ENCODE measurements at regions not wholly inside any gene's neighbourhood (a gene's known extent, or its start where the extent isn't known, plus 50 kb on each side); places are given as distances from the start of the nearest gene placed in this dataset.

DNA sequence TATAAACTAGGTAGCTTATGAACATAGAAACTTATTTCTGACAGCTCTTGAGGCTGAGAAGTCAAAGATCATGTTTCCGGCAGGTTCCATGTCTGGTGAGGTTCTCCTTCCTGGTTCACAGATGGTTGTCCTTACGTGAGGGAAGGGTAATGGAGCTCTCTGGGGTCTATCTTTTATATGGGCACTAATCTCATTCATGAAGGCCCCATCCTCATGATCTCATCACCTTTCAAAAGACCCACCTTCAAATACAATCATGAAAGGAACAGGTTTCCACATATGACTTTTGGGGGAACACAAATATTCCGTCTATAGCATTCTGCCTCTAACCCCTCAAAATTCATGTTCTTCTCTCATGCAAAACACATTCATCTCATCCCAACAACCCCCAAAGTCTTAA lies 264.7 kb downstream of the PTTG2 start:
- ChIA-PET POLR2A (no interaction called here), CTCF (no interaction called here)
- Histone ChIP-seq H3K9me3 (ENCODE audit: control insufficient read depth, insufficient read depth, low read length) (no peaks in the 10 kb centered on the region), H3K4me3 (ENCODE audit: low read depth, low read length) (no peak overlapping the region), H3K27me3 (ENCODE audit: control insufficient read depth, insufficient read depth, low read length) (peaks cover 8% of the 10 kb centered on the region), H3K27ac (ENCODE audit: low read depth, low read length) (no peak overlapping the region)
- no peak for DNase-seq (ENCODE audit: low read depth, low spot score)
- TF ChIP-seq, protein P1, sequence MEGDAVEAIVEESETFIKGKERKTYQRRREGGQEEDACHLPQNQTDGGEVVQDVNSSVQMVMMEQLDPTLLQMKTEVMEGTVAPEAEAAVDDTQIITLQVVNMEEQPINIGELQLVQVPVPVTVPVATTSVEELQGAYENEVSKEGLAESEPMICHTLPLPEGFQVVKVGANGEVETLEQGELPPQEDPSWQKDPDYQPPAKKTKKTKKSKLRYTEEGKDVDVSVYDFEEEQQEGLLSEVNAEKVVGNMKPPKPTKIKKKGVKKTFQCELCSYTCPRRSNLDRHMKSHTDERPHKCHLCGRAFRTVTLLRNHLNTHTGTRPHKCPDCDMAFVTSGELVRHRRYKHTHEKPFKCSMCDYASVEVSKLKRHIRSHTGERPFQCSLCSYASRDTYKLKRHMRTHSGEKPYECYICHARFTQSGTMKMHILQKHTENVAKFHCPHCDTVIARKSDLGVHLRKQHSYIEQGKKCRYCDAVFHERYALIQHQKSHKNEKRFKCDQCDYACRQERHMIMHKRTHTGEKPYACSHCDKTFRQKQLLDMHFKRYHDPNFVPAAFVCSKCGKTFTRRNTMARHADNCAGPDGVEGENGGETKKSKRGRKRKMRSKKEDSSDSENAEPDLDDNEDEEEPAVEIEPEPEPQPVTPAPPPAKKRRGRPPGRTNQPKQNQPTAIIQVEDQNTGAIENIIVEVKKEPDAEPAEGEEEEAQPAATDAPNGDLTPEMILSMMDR (IDR thresholded peaks at IDR 0.05; ENCODE audit: low read depth, low read length), result no peak

DNA sequence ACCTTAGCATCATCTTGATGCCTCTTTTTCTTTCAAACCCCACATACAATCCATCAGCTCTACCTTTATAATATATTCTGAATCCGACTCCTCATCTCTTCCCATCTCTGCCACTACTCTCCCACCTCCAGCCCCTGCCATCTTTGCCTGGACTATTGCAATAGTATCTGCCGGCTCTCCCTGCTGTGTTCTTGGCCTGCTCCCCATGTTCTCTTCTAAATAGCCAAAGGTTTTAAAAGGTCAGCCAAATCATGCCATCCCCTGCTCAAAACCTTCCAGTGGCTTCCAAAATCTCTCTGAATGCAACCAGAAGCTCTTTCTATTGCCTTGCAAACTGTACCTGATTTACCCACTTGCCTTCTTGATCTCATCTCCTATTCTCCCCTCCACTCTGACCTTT lies 266.0 kb downstream of the PTTG2 start:
- Histone ChIP-seq H3K4me3 (ENCODE audit: low read depth, low read length) (no peak overlapping the region), H3K9me3 (ENCODE audit: control insufficient read depth, insufficient read depth, low read length) (no peaks in the 10 kb centered on the region), H3K27me3 (ENCODE audit: control insufficient read depth, insufficient read depth, low read length) (peaks cover 7% of the 10 kb centered on the region), H3K27ac (ENCODE audit: low read depth, low read length) (no peak overlapping the region)
- POLR2A ChIA-PET, result no interaction called here
- DNase-seq (ENCODE audit: low read depth, low spot score), result no peak
- CTCF ChIA-PET, result no interaction called here
- TF ChIP-seq, protein P1 (IDR thresholded peaks at IDR 0.05; ENCODE audit: low read depth, low read length), result no peak

DNA sequence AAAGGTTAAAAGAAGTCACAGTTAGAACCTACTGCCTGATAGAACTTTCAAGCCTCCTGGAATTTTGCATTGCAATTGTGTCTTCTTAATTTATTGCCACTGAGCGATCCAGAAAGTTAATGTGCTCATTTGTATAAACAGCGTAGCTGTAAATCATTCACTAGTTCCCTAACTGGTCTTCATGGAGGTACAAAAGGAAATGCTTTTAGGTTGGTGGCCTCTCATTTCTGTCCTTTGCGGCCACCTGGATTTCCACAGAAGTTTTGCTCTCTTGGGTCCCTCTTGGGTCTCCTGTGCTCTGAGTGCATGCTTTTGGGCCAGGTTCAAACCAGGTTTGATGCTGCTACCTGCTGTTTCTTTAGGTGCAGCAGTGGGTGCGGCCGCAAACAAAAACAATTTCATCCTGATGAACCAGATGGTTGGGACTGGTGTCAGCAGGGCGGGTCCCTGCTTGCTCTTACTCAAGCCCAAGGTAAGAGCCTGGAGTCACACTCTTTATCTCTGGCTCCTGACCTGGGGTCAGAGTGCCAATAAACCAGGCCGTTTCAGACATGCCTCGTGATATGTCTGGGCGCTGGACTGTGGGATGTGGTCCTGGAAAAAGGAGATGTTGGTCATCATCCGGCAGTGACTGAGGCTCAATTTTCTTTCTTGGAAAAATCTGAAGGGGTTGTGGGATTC lies 270.1 kb downstream of the PTTG2 start:
- ChIA-PET CTCF (no interaction called here), POLR2A (no interaction called here)
- TF ChIP-seq, protein P1 (IDR thresholded peaks at IDR 0.05; ENCODE audit: low read depth, low read length), result no peak

DNA sequence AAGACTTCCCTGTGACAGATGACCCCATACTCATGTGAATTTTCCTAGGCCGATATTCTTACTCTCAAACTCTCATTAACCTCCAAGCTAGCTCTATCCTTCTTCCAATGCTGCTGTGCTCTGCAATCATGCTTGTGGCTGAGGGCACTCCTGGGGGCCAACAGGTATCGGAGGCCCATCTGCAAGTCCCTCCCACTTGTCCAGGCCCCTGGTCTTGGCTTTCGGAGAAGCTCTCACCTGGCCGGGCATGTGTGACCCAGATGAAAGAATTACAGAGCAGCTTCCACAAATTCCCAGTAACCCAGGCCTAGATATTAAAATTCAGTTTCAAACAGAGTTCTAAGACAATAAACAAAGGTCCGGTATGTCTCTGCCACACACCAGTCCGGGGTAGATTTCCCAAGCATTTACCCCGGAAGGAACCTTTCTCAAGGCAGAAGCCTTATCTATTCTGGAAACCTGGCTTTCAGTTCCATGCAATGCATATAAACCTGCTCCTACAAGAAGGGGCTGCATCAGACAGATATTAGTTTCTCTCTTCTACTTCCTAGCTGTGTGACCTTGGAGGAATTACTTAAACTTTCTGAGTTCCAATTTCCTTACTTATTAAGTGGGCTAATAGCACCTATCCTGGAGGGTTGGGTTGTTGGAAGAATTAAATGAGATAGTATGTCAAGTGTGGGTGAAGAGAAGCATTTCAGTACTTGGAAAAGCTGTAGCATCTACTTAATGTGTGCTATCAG lies 270.8 kb downstream of the PTTG2 start:
- H3K27me3 ChIP-seq (ENCODE audit: control insufficient read depth, insufficient read depth, low read length), result peaks cover 6% of the 10 kb centered on the region
- CTCF ChIA-PET, result no interaction called here
- no peak overlapping the region for H3K27ac ChIP-seq (ENCODE audit: low read depth, low read length)
- no peak for DNase-seq (ENCODE audit: low read depth, low spot score)
- H3K4me3 ChIP-seq (ENCODE audit: low read depth, low read length), result no peak overlapping the region
- TF ChIP-seq, protein P1 (IDR thresholded peaks at IDR 0.05; ENCODE audit: low read depth, low read length), result no peak
- no peaks in the 10 kb centered on the region for H3K9me3 ChIP-seq (ENCODE audit: control insufficient read depth, insufficient read depth, low read length)
- POLR2A ChIA-PET, result no interaction called here

More for the DNA sequence above, 270.1 kb downstream of the PTTG2 start:
- H3K9me3 ChIP-seq (ENCODE audit: control insufficient read depth, insufficient read depth, low read length), result no peaks in the 10 kb centered on the region
- no peak for DNase-seq (ENCODE audit: low read depth, low spot score)
- peaks cover 6% of the 10 kb centered on the region for H3K27me3 ChIP-seq (ENCODE audit: control insufficient read depth, insufficient read depth, low read length)
- no peak overlapping the region for H3K4me3 ChIP-seq (ENCODE audit: low read depth, low read length)
- no peak overlapping the region for H3K27ac ChIP-seq (ENCODE audit: low read depth, low read length)

DNA sequence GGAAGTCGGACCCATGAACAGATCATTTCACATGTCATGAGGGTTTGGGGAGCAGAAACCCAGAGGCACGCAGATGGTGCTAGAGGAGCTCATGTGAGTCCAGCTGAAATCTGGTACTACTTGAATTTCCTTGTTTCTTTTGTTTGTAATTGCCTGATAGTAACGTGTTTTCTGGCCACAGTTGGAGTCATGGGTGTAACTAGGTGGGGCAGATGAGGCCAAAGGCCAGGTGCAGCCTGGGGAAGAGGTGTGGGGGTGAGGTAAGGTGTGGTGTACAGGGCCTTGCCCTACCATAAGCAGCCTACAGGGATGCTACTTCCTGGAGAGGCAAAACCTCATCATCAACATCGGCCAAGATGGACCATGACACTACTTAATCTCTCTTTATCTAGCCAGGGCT lies 271.4 kb downstream of the PTTG2 start:
- POLR2A ChIA-PET, result no interaction called here
- Histone ChIP-seq H3K9me3 (ENCODE audit: control insufficient read depth, insufficient read depth, low read length) (no peaks in the 10 kb centered on the region), H3K4me3 (ENCODE audit: low read depth, low read length) (no peak overlapping the region), H3K27me3 (ENCODE audit: control insufficient read depth, insufficient read depth, low read length) (peaks cover 3% of the 10 kb centered on the region), H3K27ac (ENCODE audit: low read depth, low read length) (no peak overlapping the region)
- CTCF ChIA-PET, result no interaction called here
- TF ChIP-seq, protein P1 (IDR thresholded peaks at IDR 0.05; ENCODE audit: low read depth, low read length), result no peak
- DNase-seq (ENCODE audit: low read depth, low spot score), result no peak
